Cardiac muscle cell (in vitro differentiated cells and primary cell): ENCODE measurements at regions not wholly inside any gene's neighbourhood (a gene's known extent, or its start where the extent isn't known, plus 50 kb on each side); places are given as distances from the start of the nearest gene placed in this dataset.
A peak's percentile ranks its signal among the peaks of the same experiment; 100 is the strongest.

Experiments
- DNase-seq, 2 donors: peaks; one replicate each; pipeline versions ENCODE4 v3.0.0 to v3.0.0-alpha.2; 2010 to 2017; ENCODE audit warnings: low read depth in 1 of 2, low spot score in 1 of 2
- H3K27ac ChIP-seq: fragments of 200-600 bp; sonication (generic); 2 replicates; pipeline ENCODE4 v1.5.1; 2016
- H3K27me3 ChIP-seq: fragments of 200-600 bp; sonication (generic); 2 replicates; pipeline ENCODE4 v1.6.0; 2016; ENCODE audit warnings: control low read depth
- H3K36me3 ChIP-seq: fragments of 200-600 bp; sonication (generic); 2 replicates; pipeline ENCODE4 v1.5.1; 2016; ENCODE audit warnings: control low read depth
- H3K4me1 ChIP-seq: fragments of 200-600 bp; sonication (generic); 2 replicates; pipeline ENCODE4 v1.8.1; 2017; ENCODE audit warnings: low read depth, mild to moderate bottlenecking, mixed run types
- H3K4me3 ChIP-seq: fragments of 200-600 bp; sonication (generic); 2 replicates; pipeline ENCODE4 v1.5.1; 2016; ENCODE audit warnings: mild to moderate bottlenecking
- H3K9me3 ChIP-seq: fragments of 200-600 bp; sonication (generic); 2 replicates; pipeline ENCODE4 v1.5.1; 2017; ENCODE audit warnings: low read depth, mild to moderate bottlenecking, control low read depth
- TF ChIP-seq, protein P1 (sequence below): IDR thresholded peaks from 2 replicates; pipeline ENCODE4 v1.5.1; 2012; ENCODE audit warnings: low read depth, mild to moderate bottlenecking, low read length

DNA sequence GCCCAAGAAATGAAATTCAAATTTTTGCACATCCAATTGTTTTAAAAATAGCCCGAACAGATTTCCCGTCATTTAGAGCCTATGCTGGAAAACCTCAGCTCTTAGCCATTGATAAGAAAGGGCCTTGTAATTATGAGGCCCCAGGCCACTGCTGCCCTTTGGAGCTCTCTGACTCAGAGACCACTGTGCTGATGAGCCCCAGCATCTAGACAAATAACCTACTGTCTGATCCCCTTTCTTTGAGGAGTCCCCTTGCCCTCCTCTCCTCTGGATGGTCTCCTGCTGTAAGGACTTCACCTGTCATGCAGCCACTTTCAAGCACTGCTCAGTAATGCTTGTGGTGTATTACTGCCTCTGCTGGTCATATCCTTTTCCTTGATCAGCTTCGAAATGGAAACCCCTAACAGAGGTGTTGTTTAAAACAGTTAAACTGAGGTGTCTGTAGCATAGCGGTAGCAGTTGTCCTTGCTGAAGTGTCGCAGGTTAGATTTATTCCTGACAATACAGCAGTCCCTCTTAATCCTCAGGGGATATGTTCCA is 159.9 kb upstream of the SRRM4 start:
- Histone ChIP-seq H3K4me3 (no peak overlapping the region), H3K9me3 (no peaks in the 10 kb centered on the region), H3K36me3 (no peaks in the 10 kb centered on the region), H3K27ac (no peak overlapping the region), H3K27me3 (no peaks in the 10 kb centered on the region), H3K4me1 (peaks cover 9% of the 10 kb centered on the region)
- TF ChIP-seq, protein P1, sequence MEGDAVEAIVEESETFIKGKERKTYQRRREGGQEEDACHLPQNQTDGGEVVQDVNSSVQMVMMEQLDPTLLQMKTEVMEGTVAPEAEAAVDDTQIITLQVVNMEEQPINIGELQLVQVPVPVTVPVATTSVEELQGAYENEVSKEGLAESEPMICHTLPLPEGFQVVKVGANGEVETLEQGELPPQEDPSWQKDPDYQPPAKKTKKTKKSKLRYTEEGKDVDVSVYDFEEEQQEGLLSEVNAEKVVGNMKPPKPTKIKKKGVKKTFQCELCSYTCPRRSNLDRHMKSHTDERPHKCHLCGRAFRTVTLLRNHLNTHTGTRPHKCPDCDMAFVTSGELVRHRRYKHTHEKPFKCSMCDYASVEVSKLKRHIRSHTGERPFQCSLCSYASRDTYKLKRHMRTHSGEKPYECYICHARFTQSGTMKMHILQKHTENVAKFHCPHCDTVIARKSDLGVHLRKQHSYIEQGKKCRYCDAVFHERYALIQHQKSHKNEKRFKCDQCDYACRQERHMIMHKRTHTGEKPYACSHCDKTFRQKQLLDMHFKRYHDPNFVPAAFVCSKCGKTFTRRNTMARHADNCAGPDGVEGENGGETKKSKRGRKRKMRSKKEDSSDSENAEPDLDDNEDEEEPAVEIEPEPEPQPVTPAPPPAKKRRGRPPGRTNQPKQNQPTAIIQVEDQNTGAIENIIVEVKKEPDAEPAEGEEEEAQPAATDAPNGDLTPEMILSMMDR, result no peak
- DNase-seq, result peak in 1 of 2 donors; percentile 21

DNA sequence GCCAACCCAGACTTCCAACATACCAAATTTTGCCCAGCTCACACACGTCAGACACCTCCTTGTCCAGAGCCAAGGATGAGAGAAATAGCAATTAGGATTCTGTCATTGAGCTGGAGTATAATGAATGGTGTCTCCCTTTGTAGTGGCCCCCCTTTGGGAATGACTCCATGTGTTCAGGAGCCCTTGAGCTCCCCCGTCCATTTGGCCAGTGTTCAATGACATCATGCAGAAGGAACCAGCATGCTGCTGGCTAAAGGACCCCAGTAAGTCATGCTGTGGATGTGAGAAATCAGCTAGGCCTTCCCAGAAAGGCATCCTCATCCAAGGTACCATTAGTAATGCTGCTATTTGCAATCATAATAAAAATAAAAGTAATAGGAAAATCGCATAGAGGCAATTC is 158.8 kb upstream of the SRRM4 start:
- H3K27me3 ChIP-seq, result no peaks in the 10 kb centered on the region
- no peak overlapping the region for H3K4me3 ChIP-seq
- H3K36me3 ChIP-seq, result no peaks in the 10 kb centered on the region
- DNase-seq, result no peak
- H3K9me3 ChIP-seq, result no peaks in the 10 kb centered on the region
- no peak overlapping the region for H3K27ac ChIP-seq
- H3K4me1 ChIP-seq, result peaks cover 9% of the 10 kb centered on the region
- TF ChIP-seq, protein P1, result no peak

DNA sequence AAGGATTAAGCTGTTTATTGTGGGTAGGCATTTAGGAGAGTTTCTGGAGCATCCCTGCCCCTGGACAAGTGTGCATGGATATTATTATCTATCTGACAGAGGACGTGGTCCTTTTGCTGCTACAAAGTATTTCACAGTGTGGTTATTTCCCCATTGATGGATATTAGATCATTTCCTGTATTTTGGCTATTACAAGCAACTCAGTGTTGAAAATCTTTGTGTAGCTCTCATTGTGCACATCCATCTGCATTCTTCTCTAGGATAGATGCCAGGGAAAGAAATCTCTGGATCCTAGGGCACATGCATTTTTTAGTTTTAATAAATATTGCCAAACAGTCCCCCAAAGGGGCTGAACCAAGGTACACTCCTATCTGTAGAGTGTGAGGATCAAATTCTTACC is 154.3 kb upstream of the SRRM4 start:
- Histone ChIP-seq H3K4me1 (no peaks in the 10 kb centered on the region), H3K9me3 (no peaks in the 10 kb centered on the region), H3K27me3 (no peaks in the 10 kb centered on the region), H3K36me3 (no peaks in the 10 kb centered on the region), H3K4me3 (no peak overlapping the region), H3K27ac (no peak overlapping the region)
- TF ChIP-seq, protein P1, result no peak
- DNase-seq, result no peak

DNA sequence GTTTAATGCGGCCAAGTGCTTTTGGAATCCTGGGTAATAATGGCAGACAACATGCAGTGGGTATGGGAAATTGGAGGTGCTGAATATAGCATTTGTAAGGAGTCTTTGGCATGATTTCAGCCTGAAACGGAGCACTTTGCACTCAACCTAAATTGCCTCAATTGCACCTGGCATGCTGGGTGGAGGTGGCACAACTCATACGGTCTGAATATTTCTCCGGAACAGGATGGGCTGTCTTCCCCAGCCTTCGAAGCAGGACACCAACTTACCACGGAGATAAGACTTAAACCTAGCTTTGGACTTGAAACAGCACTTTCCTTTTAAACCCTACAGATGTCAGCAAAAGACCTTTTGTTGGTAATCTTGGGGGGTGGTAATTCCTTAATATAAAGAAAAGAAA is 153.7 kb upstream of the SRRM4 start:
- Histone ChIP-seq H3K36me3 (no peaks in the 10 kb centered on the region), H3K27me3 (no peaks in the 10 kb centered on the region), H3K27ac (no peak overlapping the region), H3K4me3 (no peak overlapping the region), H3K4me1 (no peaks in the 10 kb centered on the region), H3K9me3 (no peaks in the 10 kb centered on the region)
- TF ChIP-seq, protein P1, result no peak
- DNase-seq, result no peak

DNA sequence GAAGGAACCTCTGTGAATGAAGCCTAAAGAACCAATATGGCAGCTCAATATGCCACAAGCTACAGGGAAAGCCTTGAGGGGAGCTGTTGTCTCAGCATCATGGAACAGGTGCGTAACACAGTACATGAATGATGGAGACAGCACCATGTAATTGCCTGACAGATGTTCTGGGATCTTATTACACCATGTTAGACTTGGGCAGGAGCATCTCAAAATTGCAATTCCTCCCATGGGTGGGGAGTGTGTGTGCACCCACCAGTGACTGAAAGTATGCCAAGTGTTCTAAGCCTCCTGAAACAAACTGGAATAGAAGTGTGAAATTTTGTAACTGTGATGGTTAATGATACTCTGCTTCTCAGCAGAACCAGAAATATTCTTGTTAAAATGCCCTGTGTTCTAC is 151.0 kb upstream of the SRRM4 start:
- TF ChIP-seq, protein P1, result no peak
- DNase-seq, result no peak
- Histone ChIP-seq H3K4me3 (no peak overlapping the region), H3K27ac (no peak overlapping the region), H3K27me3 (no peaks in the 10 kb centered on the region), H3K9me3 (no peaks in the 10 kb centered on the region), H3K4me1 (no peaks in the 10 kb centered on the region), H3K36me3 (no peaks in the 10 kb centered on the region)

DNA sequence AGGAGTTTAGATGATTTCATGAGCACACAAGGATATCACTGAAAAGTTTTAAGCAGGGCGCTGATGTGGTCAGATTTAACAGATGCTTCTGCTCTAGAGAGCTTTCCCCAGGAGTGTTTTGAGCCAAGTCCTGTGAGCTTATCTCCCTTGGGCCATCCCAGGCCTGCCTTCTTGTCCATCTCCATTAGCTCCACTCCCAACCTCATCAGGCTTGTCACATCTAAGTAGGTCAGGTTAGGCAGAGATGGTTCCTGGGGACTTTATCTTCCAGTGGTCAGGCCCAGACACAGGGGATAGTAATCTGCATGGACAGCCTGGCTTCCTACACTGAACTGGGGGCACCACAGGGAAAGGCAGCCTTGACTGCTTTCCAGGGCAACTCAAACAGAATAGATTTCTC is 145.4 kb upstream of the SRRM4 start:
- Histone ChIP-seq H3K4me1 (no peaks in the 10 kb centered on the region), H3K4me3 (no peak overlapping the region), H3K27ac (no peak overlapping the region), H3K36me3 (no peaks in the 10 kb centered on the region), H3K9me3 (no peaks in the 10 kb centered on the region), H3K27me3 (no peaks in the 10 kb centered on the region)
- TF ChIP-seq, protein P1, result no peak
- no peak for DNase-seq
